Esophagus muscularis mucosa (tissue), 4 donors: ENCODE measurements at regions not wholly inside any gene's neighbourhood (a gene's known extent, or its start where the extent isn't known, plus 50 kb on each side); places are given as distances from the start of the nearest gene placed in this dataset.

Experiments used
- CTCF ChIP-seq, 3 experiments: fragments of 200-600 bp in 2 of 3; fragments of 450-650 bp in 1 of 3; sonication (generic) in 2 of 3; IDR thresholded peaks; one replicate each; pipeline ENCODE4 v1.5.1; 2017 to 2019; ENCODE audit warnings: antibody characterized with exemption in 3 of 3, mild to moderate bottlenecking in 2 of 3, moderate library complexity in 1 of 3
- EP300 ChIP-seq: sonication (generic); formaldehyde crosslinking; IDR thresholded peaks from one replicate; pipeline ENCODE4 v1.6.1; 2017; ENCODE audit warnings: antibody characterized with exemption
- POLR2A ChIP-seq: fragments of 450-650 bp; IDR thresholded peaks from one replicate; pipeline ENCODE4 v1.6.1; 2017; ENCODE audit warnings: antibody characterized with exemption, moderate library complexity, mild to moderate bottlenecking, low read depth
- POLR2AphosphoS5 ChIP-seq, 2 donors: sonication (generic); formaldehyde crosslinking; IDR thresholded peaks; one replicate each; pipeline ENCODE4 v1.6.1; 2017; ENCODE audit warnings: antibody characterized with exemption in 2 of 2

- no peak for TF ChIP-seq POLR2A
- no peak for TF ChIP-seq CTCF (IDR thresholded peaks at IDR 0.05)
- no peak for TF ChIP-seq EP300
- no peak for TF ChIP-seq POLR2AphosphoS5 (IDR thresholded peaks at IDR 0.05)
Observed at GRCh38 chr3:31275038-31275572, 257.6 kb upstream of the STT3B start.
